HCT116 (cell line): ENCODE measurements at regions not wholly inside any gene's neighbourhood (a gene's known extent, or its start where the extent isn't known, plus 50 kb on each side); places are given as distances from the start of the nearest gene placed in this dataset.

Experiments
- ATAC-seq: fragments of 200-7000 bp; cut with Tn5 transposase; 2 replicates; pipeline ENCODE4 v1.9.1; 2020; ENCODE audit warnings: mild to moderate bottlenecking, moderate library complexity
- BruUV-seq: library from RNA; stranded (reverse); fragments of 400-500 nt; replicated peaks from 2 replicates; lab custom pipeline; 2021; lab: Mats Ljungman, UMichigan
- CTCF ChIA-PET: fragments of 300-600 bp; sonication (Branson Sonifier 250); formaldehyde crosslinking; loops from one replicate; lab custom pipeline; 2021; ENCODE audit warnings: antibody characterized with exemption; lab: Charles Lee
- POLR2A ChIA-PET: fragments of 300-600, 350-600 bp; sonication (Branson Sonifier 250); formaldehyde crosslinking; loops from one replicate; lab custom pipeline; 2021; ENCODE audit warnings: antibody characterized with exemption; lab: Charles Lee
- RAD21 ChIA-PET, 2 experiments: fragments of 300-600 bp; sonication (Branson Sonifier 250); formaldehyde crosslinking; loops; one replicate each; lab custom pipeline; 2023; ENCODE audit warnings: low total read pairs in 2 of 2; ENCODE audit not compliant: uncharacterized antibody in 2 of 2, unreplicated experiment in 2 of 2, low non-redundant PET in 1 of 2; lab: Charles Lee
- DNase-seq: peaks from one replicate; pipeline ENCODE4 v3.0.0-alpha.2; 2010; ENCODE audit warnings: low read depth, low spot score
- H2AFZ ChIP-seq: fragments of 200-600 bp; shearing (Covaris generic), sonication (generic); 2 replicates; pipeline ENCODE4 v1.6.1; 2017; ENCODE audit warnings: low read depth, mixed run types, mixed read lengths, antibody characterized with exemption, low read length; ENCODE audit not compliant: poor library complexity, severe bottlenecking
- H3K27ac ChIP-seq: 2 replicates; pipeline ENCODE4 v1.5.1; 2012; ENCODE audit warnings: low read depth, low read length
- H3K27me3 ChIP-seq: fragments of 200-600 bp; sonication (generic); 2 replicates; pipeline ENCODE4 v1.6.1; 2016; ENCODE audit warnings: mixed run types, low read length, mixed read lengths; ENCODE audit not compliant: insufficient read depth
- H3K36me3 ChIP-seq, 2 experiments: fragments of 200-500 bp in 1 of 2; fragments of 200-600 bp in 1 of 2; sonication (Bioruptor generic) in 1 of 2; sonication (generic) in 1 of 2; 2 replicates each; pipeline versions ENCODE4 v1.5.1 to v1.6.1; 2014 to 2016; ENCODE audit warnings: low read length in 2 of 2, inconsistent platforms in 1 of 2, mixed read lengths in 1 of 2, mixed run types in 1 of 2; ENCODE audit not compliant: insufficient read depth in 2 of 2, control insufficient read depth in 1 of 2
- H3K4me1 ChIP-seq, 2 experiments: fragments of 200-600 bp in 1 of 2; sonication (generic) in 1 of 2; 2 replicates each; pipeline versions ENCODE4 v1.5.1 to v1.6.1; 2012 to 2017; ENCODE audit warnings: low read length in 2 of 2, inconsistent platforms in 1 of 2, mild to moderate bottlenecking in 1 of 2, mixed read lengths in 1 of 2, mixed run types in 1 of 2, moderate library complexity in 1 of 2; ENCODE audit not compliant: insufficient read depth in 2 of 2, control insufficient read depth in 1 of 2
- H3K4me2 ChIP-seq: fragments of 200-600 bp; sonication (generic); 2 replicates; pipeline ENCODE4 v1.6.1; 2017; ENCODE audit warnings: mixed run types, low read length, mixed read lengths
- H3K4me3 ChIP-seq, 2 experiments: fragments of 200-600 bp in 1 of 2; sonication (generic) in 1 of 2; replicated peaks in 1 of 2; 2 replicates each; pipeline ENCODE4 v1.5.1; 2011 to 2016; ENCODE audit warnings: low read length in 2 of 2, control low read depth in 1 of 2, low read depth in 1 of 2, mild to moderate bottlenecking in 1 of 2, mixed read lengths in 1 of 2, mixed run types in 1 of 2
- H3K79me2 ChIP-seq: fragments of 200-600 bp; sonication (generic); 2 replicates; pipeline ENCODE4 v1.6.1; 2017; ENCODE audit warnings: mild to moderate bottlenecking, mixed run types, low read length, moderate library complexity, mixed read lengths; ENCODE audit not compliant: insufficient read depth
- H3K9ac ChIP-seq: fragments of 200-600 bp; sonication (generic); 2 replicates; pipeline ENCODE4 v1.6.1; 2016; ENCODE audit warnings: low read length, mixed read lengths
- H3K9me2 ChIP-seq: fragments of 200-600 bp; sonication (generic), shearing (Covaris generic); 2 replicates; pipeline ENCODE4 v1.6.1; 2017; ENCODE audit warnings: mixed run types, mild to moderate bottlenecking, moderate library complexity; ENCODE audit not compliant: insufficient read depth
- H3K9me3 ChIP-seq, 2 experiments: fragments of 200-500 bp in 1 of 2; fragments of 200-600 bp in 1 of 2; sonication (Bioruptor generic) in 1 of 2; sonication (generic) in 1 of 2; 2 replicates each; pipeline ENCODE4 v1.6.1; 2014 to 2017; ENCODE audit warnings: low read length in 2 of 2, mixed read lengths in 2 of 2, inconsistent platforms in 1 of 2, low read depth in 1 of 2, mild to moderate bottlenecking in 1 of 2, mixed run types in 1 of 2, moderate library complexity in 1 of 2; ENCODE audit not compliant: control insufficient read depth in 1 of 2, insufficient read depth in 1 of 2
- H4K20me1 ChIP-seq: fragments of 200-600 bp; sonication (generic), shearing (Covaris generic); 2 replicates; pipeline ENCODE4 v1.6.1; 2017; ENCODE audit warnings: mixed run types, mild to moderate bottlenecking, moderate library complexity; ENCODE audit not compliant: insufficient read depth
- ATF3 ChIP-seq: IDR thresholded peaks from 2 replicates; pipeline ENCODE4 v1.6.1; 2012
- CBX3 ChIP-seq: IDR thresholded peaks from 2 replicates; pipeline ENCODE4 v1.6.1; 2012; ENCODE audit warnings: low read depth
- CEBPB ChIP-seq: IDR thresholded peaks from 2 replicates; pipeline ENCODE4 v1.6.1; 2012; ENCODE audit warnings: low read depth
- CTCF ChIP-seq, 3 experiments: fragments of 200-600 bp in 1 of 3; sonication (generic) in 1 of 3; IDR thresholded peaks in 2 of 3; conservative IDR thresholded peaks in 1 of 3; 2 replicates each; pipeline ENCODE4 v1.5.1; 2012 to 2017; ENCODE audit warnings: low read depth in 2 of 3, low read length in 2 of 3, antibody characterized with exemption in 1 of 3, borderline replicate concordance in 1 of 3, control low read depth in 1 of 3, mild to moderate bottlenecking in 1 of 3, mixed read lengths in 1 of 3, mixed run types in 1 of 3, moderate library complexity in 1 of 3; ENCODE audit not compliant: insufficient read depth in 1 of 3
- EGR1 ChIP-seq: IDR thresholded peaks from 2 replicates; pipeline ENCODE4 v1.6.1; 2012; ENCODE audit warnings: low read depth
- ELF1 ChIP-seq: IDR thresholded peaks from 2 replicates; pipeline ENCODE4 v1.6.1; 2012; ENCODE audit warnings: low read depth, borderline replicate concordance
- EZH2 ChIP-seq: fragments of 200-600 bp; sonication (generic); IDR thresholded peaks from 2 replicates; pipeline ENCODE4 v1.6.1; 2017; ENCODE audit warnings: antibody characterized with exemption, mixed run types
- FOSL1 ChIP-seq: IDR thresholded peaks from 2 replicates; pipeline ENCODE4 v1.6.1; 2012; ENCODE audit warnings: low read depth
- MAX ChIP-seq: IDR thresholded peaks from 2 replicates; pipeline ENCODE4 v1.6.1; 2012
- POLR2A ChIP-seq: IDR thresholded peaks from 2 replicates; pipeline ENCODE4 v1.7.0; 2011; ENCODE audit warnings: borderline replicate concordance; ENCODE audit not compliant: insufficient read depth, insufficient read length; ENCODE audit errors: extremely low read depth
- POLR2AphosphoS5 ChIP-seq: IDR thresholded peaks from 2 replicates; pipeline ENCODE4 v1.6.1; 2011; ENCODE audit warnings: mild to moderate bottlenecking, low read depth, low read length, moderate library complexity
- RAD21 ChIP-seq: IDR thresholded peaks from 2 replicates; pipeline ENCODE4 v1.6.1; 2012; ENCODE audit warnings: low read depth, mild to moderate bottlenecking
- REST ChIP-seq: IDR thresholded peaks from 2 replicates; pipeline ENCODE4 v1.6.1; 2012; ENCODE audit warnings: low read depth
- SIN3A ChIP-seq: IDR thresholded peaks from 2 replicates; pipeline ENCODE4 v1.6.1; 2012; ENCODE audit warnings: low read depth
- SP1 ChIP-seq: IDR thresholded peaks from 2 replicates; pipeline ENCODE4 v1.6.1; 2012; ENCODE audit warnings: low read depth
- SRF ChIP-seq: IDR thresholded peaks from 2 replicates; pipeline ENCODE4 v1.6.1; 2012; ENCODE audit warnings: low read depth
- YY1 ChIP-seq: IDR thresholded peaks from 2 replicates; pipeline ENCODE4 v1.6.1; 2011; ENCODE audit warnings: low read length, low read depth, moderate library complexity, mild to moderate bottlenecking; ENCODE audit not compliant: insufficient replicate concordance; ENCODE audit errors: extremely low read depth
- ZBTB33 ChIP-seq: IDR thresholded peaks from 2 replicates; pipeline ENCODE4 v1.6.1; 2011; ENCODE audit warnings: mild to moderate bottlenecking, low read length, moderate library complexity; ENCODE audit not compliant: insufficient replicate concordance; ENCODE audit errors: extremely low read depth
- ZFX ChIP-seq: fragments of 450-650 bp; IDR thresholded peaks from 2 replicates; pipeline ENCODE4 v1.6.1; 2017
- ZNF274 ChIP-seq: fragments of 200-500 bp; sonication (Bioruptor generic); IDR thresholded peaks from 2 replicates; pipeline ENCODE4 v1.6.1; 2014; ENCODE audit warnings: mild to moderate bottlenecking, low read depth, low read length, inconsistent platforms
- intact Hi-C: fragments of 100-400 bp; cut with micrococcal nuclease; formaldehyde crosslinking; loops from 2 replicates; pipeline ENCODE4 v1.10.0; 2022

GRCh38 chr11:115607621-115608221, 103.5 kb upstream of the CADM1 start:
- Histone ChIP-seq H2AFZ (no peak overlapping the region), H3K9me3 (peaks cover 0 to 4% of the 10 kb centered on the region in 2 experiments; a peak in 1 of 4 replicates), H4K20me1 (no peaks in the 10 kb centered on the region), H3K4me1 (no peaks in the 10 kb centered on the region), H3K27me3 (no peaks in the 10 kb centered on the region), H3K36me3 (no peaks in the 10 kb centered on the region), H3K4me2 (no peak overlapping the region), H3K9me2 (no peaks in the 10 kb centered on the region), H3K9ac (no peak overlapping the region), H3K79me2 (no peaks in the 10 kb centered on the region), H3K4me3 (no peak overlapping the region), H3K27ac (no peak overlapping the region)
- ChIA-PET CTCF (no interaction called here), RAD21 (no interaction called here), POLR2A (no interaction called here)
- DNase-seq, result no peak
- BruUV-seq, result no TSS peak
- TF ChIP-seq SIN3A (no peak), SRF (no peak), ELF1 (no peak), YY1 (no peak), ZBTB33 (no peak), POLR2A (no peak), EZH2 (no peak), CTCF (IDR thresholded peaks at IDR 0.05 in 2 of 3, conservative IDR thresholded peaks at IDR 0.05 in 1 of 3; ENCODE audit: borderline replicate concordance in 1 of 3, insufficient read depth in 1 of 3, low read depth in 2 of 3, low read length in 2 of 3) (no peak), FOSL1 (no peak), RAD21 (no peak), ATF3 (no peak), POLR2AphosphoS5 (no peak), EGR1 (no peak), MAX (no peak), SP1 (no peak), CBX3 (no peak), ZFX (no peak), ZNF274 (no peak), REST (no peak), CEBPB (no peak)
- intact Hi-C loops, result no loop called here
- ATAC-seq, result no peak
